ENCODE measurements at regions not wholly inside any gene's neighbourhood (a gene's known extent, or its start where the extent isn't known, plus 50 kb on each side); places are given as distances from the start of the nearest gene placed in this dataset.

DNA sequence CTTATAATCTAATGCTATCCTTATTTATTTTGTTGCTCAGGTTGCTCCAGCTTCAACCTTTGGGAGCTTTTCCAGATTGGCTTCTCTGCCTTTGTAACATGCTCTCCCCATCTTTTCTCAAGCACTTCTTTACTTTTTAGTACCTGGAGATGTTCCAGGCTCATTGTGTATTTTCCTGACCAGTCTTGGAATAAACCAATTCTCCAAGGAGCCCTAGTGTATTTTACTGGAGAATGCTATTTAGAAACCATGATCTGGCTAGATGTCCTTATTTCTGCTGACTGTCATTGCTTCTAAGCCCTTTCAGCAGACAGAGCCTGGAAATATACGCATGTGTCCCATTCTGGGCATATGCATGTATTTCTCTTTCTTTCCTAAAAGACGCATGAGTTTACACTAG, 95.7 kb downstream of the EMX2 start:
- no peak for DNase-seq (ENCODE audit: low spot score)

DNA sequence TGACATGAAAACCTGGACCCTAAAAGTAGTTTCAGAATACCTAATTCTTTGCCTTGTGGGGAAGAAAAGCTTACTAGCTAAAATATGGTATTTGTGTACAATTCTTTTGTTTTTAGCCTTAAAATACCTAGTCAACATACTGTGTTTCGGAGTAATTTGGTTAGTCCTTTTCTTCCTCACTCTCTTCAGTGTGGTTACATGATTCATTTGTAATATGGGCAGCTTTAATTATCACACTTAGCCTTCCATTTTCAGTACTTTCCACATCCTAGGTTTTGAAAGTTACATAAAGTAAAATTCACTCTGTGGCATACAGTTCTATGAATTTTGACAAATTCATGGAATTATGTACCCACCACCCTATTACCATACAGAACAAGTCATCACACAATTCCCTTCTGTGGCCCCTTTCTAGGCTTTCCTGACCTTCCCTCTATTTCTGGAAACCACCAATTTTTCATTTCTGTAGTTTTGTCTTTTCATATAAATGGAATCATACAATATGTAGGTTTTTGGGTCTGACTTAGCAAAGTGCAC, 96.2 kb downstream of the EMX2 start:
- no peak for DNase-seq (ENCODE audit: low spot score)

DNA sequence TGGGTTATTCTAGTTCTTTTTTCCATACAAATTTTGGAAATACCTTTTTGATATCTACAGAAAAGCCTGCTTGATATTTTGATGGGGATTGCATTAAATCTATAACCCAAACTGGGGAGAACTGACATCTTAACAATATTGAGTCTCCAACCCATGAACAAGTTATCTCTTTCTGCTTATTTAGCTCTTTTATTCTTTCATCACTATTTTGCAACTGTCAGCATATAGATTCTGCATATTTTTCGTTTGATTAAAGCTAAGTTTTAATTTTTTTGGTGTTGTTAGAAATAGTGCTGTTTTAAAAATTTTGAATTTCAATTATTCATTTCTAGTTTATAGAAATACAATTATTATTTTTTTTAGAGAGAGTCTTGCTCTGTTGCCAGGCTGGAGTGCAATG, 97.9 kb downstream of the EMX2 start:
- no peak for DNase-seq (ENCODE audit: low spot score)

DNA sequence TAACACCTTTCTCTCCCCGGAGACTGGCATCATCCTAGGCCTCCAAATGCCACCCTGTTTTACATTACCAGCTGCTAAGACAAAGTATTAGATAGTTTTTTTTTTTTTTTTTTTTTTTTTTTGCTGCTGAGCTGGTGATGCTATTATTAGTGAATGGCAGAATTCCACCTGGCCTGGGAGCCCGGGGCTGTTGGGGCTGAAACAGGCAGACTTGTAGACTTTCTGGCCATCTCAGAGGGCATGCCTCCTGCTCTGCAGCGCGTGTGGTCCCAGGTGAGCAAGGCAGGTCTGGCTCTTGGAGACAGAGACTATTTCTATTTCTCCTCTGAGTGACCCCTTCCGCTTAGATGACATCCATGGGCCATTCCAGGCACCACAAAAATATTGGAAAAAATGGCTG, 104.2 kb downstream of the EMX2 start:
- DNase-seq (ENCODE audit: low spot score), result no peak

DNA sequence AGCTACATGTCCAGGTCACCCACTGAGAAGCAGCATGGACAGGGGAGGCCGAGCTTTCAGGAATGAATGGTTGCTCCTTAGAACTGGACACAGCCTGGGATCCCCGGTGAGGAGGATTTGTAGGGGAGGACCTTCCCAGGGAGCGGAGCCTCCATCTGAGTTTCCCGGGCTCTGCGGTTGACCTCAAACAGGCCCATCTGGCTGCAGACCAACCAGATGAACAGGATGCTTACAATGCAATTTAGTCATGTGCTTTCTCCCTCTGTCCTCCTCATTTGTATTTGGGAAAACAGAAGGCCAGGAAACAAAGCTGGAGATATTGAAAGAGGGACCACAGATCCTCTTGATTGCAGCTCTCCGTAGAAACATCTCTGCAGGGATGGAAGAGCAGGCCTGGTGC, 104.8 kb downstream of the EMX2 start:
- DNase-seq (ENCODE audit: low spot score), result no peak

DNA sequence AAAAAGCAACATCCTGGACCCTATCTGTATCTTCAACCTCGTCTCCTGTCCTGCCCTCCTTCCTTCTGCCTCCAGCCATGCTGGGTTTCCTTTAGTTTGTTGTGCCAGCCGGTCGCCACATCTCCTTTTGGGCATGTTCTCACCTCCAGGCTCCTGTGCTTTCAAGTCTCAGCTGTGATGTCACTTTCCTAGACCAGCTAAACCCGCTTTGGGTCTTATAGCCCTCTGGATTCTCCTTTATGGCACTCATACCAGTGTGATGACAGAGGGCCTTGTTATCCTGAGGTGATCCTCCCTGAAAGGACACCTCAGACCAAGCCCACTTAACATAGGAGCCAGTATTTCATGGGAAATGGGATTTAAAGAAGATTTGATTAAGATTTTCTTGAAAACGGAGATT, 108.6 kb downstream of the EMX2 start:
- DNase-seq (ENCODE audit: low spot score), result no peak

DNA sequence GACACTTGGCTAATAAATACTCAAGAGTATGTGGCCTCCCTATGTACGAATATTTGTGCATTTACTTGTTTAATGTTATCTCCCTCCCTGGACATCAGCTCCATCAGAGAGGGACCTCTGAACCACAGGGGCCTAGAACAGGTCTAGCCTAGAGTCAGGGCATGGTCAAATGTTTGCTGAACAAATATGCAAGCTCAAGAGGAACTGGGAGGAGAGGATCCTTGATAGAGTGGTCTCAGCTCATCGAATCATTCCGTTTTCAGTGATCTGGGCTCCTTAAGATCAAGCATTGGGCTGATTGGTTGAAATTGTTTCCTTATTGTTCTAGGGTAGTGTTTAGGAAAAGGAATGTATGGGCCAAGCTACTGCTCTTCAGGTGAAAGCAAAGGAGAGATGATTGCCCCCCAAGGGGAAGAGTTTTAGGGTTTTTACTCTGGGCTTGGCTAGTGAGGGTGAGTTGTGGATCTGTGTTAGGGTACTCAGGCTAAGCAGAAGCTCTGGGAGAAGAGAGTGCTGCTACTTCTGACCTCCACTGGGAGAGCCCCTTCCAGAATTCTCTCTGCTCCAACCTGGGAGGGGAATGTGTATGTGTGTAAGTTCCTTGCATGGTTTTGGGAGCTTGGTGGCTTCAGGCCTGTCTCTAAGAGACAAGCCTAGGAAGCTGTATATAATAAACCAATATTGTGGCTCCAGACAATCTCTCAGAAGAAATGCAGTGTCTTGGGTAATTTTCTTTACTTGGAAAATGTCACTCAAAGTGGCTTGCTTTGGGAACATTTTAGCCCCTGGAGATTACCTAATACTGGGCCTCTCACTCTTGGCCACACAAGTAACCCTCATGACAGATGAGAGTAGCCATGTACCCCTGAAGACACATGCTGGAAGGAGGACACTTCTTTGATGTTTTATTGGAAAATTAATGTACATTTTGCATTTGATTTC, 110.0 kb downstream of the EMX2 start:
- DNase-seq (ENCODE audit: low spot score), result no peak

DNA sequence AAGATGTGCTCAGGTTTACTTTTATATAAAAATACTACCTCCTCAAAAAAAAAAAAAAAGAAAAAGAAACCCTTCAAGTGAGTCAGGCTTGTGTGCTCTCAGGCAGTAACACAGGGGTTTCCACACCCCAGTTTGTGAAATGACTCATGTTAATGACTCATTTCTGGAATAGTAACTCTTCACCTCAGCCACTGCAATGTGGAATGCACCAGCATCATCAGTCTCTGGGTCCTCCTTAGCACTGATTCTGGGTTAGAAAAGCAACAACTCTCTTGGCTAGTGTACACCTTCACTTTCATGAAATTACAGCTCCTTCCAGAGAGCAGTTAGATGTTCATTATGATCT, 110.6 kb downstream of the EMX2 start:
- peak; percentile 96 for DNase-seq (ENCODE audit: low spot score)

DNA sequence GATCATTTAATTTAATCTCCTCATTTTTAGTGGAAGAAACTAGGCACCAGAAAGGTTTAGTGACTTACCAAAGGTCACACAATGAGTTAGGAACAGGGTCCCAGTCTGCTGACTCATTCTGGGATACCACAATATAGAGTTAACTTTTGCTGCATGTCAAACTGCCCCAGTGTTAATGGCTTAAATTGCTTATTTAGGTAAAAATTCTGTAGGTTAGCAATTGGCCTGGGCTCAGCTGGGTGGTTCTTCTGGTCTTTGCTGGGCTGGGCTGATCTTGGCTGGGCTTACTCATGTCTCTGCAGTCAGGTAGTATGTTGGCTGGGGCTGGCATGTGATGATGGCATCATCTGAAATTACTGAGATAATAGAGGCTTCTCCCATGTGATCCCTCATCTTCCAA, 111.6 kb downstream of the EMX2 start:
- no peak for DNase-seq (ENCODE audit: low spot score)

DNA sequence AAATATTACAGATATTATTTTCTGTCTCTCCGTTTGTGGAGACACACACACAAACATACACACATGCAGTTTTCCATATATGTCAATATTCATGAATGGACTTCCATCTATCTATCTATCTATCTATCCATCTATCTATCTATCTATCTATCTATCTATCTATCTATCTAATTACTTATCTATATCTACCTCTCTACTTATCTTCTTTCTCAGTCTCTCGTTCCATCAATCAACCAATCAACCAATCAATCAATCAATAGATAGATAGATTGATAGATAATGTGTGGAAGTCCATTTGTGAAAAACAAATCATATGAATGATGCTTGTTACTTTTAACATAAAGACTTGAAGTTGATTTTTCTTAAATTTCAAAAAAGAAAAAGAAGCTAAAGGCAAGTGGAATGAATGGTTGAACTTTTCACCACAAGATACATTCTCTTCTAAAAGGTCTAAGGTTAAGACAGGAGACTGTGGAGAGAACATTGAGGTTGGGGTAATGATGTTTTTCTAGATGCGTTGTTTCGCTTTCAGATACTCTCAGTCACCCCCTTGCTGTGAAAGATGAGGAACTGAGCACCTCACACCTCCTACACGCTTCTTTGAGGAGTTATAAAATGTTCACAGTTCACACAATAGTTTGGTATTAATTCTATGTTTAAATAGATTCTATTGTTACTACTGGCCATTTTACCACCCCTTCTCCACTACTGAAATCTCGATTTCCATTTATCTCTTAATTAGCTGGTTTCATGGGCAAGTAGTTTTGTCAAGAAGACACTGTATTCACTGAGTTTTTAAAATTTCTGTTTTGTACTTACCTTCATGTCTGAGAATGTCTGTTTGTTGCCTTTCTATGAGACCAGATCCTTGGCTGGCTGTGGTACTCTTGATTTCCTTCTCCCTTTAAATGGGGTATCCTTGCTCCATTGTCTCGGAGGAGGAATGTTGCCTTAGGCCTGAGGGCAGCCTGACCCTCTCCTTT, 114.1 kb downstream of the EMX2 start:
- no peak for DNase-seq (ENCODE audit: low spot score)

DNA sequence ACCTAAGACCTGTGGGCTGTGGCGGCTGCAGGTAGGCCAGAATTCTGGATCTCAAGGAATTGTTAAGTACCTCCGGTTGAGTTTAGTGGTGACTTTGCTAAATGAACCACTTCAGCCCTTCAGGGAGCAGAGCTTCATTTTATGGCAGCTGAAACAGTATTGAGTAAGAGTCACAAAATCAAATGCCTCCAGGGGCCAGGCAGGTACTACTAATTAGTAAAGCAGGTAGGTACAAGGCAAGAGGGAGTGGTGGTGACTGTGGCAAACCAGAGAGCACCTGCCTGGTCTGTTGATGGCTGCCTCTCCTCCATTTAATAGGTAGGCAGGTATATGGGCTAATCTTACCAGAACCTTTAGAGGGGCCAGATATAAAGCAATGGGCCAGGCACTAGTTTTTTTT, 118.8 kb downstream of the EMX2 start:
- no peak for DNase-seq (ENCODE audit: low spot score)

DNA sequence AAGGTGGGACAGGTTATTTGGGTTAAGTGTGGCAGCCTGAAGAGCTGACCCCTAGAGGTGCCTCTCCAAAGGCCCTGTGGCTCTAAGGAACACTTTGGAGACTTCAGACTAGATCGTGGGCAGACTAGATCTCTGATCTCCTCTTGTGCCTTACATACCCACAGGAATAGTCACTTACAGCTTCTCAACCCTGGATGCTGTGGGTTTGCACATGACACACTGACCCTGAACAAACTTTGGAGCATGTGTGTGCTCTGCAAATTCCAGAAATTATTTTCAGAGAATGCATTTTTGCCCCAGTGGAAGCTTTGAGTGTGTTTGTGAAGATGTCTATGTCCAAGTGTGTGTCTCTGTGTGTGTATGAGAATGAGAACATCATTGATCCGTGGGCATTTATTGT, 119.6 kb downstream of the EMX2 start:
- DNase-seq (ENCODE audit: low spot score), result peak; percentile 51

DNA sequence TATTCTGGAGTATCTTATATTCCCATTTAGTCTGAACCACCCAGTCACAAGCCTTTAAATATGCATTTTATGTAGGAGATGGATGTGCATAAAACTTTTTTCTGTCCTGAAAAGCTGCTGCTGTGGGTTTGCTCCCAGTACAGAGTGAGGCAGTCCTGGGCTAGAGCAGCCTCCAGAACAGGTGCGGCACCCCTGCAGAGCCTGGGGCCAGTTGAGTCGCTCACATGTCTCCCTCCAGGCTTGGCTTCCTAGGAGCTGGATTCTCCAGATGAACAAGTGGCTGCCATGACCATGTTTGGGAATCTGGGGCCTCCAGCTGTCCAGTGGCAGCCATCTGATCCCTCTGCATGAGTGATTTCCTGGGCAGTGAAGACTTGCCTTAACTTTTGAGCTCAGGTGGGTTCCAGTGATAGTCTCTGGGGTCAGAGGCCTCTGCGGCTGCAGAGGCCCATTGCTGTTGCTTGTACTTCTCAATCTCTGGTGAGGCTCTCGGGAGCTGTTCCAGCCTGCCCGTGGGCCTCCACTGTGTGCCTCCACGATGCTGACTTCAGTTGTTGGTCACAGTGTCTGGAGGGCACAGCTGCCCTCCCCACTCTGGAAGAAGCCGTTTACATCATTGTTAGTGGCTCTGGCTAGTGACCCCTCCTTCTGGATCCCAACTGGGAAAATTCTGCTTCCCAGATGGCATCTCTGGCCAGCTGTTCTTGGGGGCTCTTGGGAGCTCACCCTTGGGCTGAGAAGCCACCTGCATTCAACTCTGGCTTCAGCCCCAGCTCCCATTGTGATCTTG, 120.4 kb downstream of the EMX2 start:
- peak; percentile 22 for DNase-seq (ENCODE audit: low spot score)

DNA sequence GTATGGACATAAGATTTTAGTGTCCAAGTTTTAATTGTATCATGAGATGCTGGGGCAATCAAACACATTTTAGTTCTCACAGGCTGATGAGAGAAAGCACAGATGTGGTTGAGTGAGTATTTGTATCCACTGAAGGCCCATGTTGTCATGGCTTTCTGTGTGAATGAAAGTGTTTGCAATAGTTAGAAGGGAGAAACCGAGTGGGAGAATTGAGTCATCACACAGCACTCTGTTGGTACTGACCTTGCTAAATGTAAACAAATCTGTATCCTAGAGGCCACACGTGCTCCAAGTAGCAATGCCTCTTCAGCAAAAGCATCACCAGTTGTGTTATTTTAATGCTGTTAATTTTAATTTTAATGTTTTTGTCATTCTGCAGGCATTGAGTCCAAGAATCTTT, 121.2 kb downstream of the EMX2 start:
- peak; percentile 88 for DNase-seq (ENCODE audit: low spot score)

DNA sequence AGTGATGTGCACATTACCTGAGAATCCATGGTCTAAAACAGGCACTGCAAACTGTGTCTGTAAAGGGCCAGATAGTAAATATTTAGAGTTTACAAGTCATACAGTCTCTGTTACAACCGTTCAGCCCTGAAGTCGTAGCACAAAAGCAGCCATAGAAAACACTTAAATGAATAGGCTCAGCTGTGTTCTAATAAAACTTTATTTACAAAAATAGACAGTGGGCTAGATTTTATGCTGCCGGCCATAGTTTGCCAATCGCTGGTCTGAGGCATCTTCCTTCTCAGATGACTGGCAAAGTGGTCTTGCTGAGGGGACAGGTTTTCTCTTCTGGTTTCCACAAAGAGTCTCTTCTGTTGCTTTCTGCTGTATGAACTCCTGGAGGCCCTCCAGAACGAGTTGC, 121.7 kb downstream of the EMX2 start:
- DNase-seq (ENCODE audit: low spot score), result no peak

DNA sequence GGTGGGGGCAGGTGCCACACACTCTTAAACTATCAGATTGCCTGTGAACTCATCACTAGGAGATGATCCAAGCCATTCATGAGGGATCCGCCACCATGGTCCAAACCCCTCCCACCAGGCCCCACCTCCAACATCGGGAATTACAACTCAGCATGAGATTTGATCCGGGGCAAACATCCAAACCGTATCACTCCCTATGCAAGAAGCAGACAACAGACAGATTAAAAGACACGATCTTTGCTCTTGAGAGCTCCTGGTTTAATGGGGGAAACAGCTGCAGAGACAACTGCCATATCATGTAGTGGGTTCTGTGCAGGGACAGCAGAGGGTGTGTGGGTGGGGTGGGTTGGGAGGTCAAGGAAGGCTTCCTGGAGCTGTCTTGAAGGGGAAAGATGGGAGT, 123.6 kb downstream of the EMX2 start:
- DNase-seq (ENCODE audit: low spot score), result no peak

DNA sequence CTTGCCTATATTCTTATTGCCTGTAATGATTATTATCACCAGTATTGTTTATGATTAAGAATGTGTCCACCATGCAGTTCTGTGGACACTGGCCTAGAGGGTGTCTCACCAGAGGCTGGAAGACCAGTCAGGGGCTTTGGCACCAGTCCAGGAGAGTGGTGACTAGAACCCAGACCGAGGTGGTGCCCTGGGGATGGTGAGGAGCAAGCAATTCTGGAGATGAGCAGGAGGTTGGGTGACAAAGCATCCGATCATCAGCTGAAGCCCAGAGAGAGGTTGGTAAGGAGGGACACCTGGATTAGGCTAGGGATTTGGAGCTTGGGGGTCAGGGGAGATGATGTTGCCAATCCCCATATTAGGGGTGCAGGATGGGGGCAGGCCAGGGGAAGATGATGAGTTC, 124.4 kb downstream of the EMX2 start:
- no peak for DNase-seq (ENCODE audit: low spot score)

DNA sequence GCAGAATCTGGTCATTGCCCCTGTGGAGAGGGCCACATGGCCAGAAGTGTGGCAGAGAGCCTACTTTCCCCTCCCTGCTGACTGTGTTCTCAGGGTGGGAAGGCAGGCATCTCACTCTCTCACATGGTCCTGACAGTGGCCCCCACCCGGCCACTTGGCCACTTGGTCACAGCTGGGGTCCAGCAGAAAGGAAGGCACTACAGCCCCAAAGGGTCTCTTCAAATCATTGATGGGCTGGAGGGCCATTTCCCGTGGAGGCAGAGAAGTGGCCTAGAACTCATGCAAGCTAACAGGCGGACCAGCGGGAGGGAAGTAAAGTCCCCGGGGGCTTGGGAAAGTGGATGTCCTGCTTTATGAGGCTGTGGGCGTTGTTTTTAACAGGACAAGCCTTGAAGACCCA, 125.3 kb downstream of the EMX2 start:
- no peak for DNase-seq (ENCODE audit: low spot score)

DNA sequence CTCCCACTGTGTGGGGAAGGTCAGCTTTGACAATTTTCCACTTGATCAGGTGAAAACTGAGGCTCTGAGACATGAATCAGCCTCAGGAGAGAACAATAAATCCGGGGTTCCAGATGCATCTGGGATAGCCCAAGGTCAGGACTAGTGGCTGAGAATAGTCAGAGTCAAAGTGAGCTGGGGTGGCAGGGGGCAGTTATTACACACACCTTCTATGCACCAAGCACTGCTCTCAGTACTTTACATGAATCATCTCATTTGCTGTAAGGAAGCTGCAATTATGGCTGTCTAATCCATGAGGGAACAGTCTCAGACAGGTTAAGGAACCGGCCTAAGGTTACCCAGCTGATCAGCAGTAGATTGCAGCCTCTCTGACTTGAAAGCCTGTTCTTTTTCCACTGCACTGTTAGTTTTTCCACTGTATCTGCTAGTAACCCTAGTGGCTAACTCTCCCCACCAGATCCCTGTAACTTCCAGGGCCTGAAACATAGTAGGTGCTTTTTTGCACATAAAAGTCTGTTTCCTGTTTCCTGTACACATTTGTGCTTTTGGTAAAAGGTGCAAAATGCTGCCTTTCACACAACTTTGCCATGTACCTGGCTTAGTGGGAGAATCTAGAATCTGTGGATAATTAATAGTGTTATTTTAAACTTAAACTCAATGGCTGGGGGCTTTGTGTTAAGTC, 125.9 kb downstream of the EMX2 start:
- peak; percentile 29 for DNase-seq (ENCODE audit: low spot score)

DNA sequence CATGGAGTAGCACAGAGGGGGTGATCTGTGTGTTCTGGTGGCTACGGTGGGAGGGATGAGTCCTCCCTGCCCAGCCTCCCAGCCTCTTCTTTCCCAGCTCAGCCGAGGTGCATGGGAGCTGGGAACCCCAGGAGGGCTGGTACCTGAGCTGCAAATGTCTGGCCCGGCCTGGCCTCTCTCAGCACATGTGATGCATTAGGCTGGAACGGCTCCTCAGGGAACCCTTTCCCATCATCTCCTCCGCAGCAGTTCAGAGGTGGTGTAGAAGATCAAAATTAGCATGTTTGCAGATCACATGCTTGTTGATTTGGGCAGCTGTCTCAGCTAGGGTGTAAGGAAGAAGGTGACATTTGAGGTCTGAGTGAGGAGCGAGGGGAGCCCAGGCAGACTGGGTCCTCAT, 126.6 kb downstream of the EMX2 start:
- DNase-seq (ENCODE audit: low spot score), result no peak

DNA sequence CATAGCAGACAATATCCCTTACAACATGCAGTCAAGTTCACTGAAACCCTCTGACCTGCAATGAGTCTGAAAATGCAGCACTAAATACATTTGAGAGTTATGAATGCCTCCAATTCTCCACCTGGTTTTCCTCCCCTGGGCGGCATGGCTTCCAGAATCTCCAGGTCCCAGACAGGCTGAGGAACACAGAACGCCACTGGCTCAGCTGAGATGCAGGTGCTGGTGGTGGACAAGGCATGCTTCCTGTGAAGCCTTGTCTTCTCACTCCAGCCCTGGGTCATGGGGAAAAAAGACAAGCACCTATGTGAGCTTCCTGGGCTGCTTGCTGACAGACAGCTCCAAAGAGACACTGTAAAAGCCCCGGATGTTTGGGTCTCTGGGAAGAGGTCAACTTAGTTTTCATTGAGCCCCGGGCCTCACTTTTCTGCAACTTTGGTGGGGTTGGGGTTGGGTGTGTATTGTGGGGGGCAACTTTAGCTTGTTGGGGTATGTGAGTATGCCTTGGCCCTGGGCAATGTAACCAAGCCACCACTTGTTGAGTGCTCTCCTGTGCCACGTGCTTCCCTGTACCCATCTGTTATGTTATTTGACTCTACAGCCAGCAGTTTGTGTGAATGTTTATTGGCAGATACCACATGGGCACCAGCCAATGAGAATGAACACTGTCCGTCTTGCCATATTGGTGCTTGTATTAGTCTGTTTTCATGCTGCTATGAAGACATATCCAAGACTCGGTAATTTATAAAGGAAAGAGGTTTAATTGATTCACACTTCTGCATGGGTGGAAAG, 127.8 kb downstream of the EMX2 start:
- no peak for DNase-seq (ENCODE audit: low spot score)
